Effector memory CD4-positive, alpha-beta T cell (primary cell): ENCODE measurements at regions not wholly inside any gene's neighbourhood (a gene's known extent, or its start where the extent isn't known, plus 50 kb on each side); places are given as distances from the start of the nearest gene placed in this dataset.
"Not testable (repeated sequence)": the region's sequence is repeated elsewhere in the genome, so short reads cannot be mapped to it uniquely, and the experiment has no call there.

Experiments
- DNase-seq, 3 donors: peaks; one replicate each; pipeline ENCODE4 v3.0.0-alpha.2; 2020
- H3K27ac ChIP-seq: 2 replicates; pipeline ENCODE4 v1.7.0; 2013; ENCODE audit warnings: mild to moderate bottlenecking, low read length, moderate library complexity; ENCODE audit not compliant: insufficient read depth, poor library complexity, severe bottlenecking
- H3K27me3 ChIP-seq: replicated peaks from 2 replicates; pipeline ENCODE4 v1.7.0; 2013; ENCODE audit warnings: mild to moderate bottlenecking, low read length; ENCODE audit not compliant: insufficient read depth, control insufficient read depth, poor library complexity, severe bottlenecking
- H3K36me3 ChIP-seq: 2 replicates; pipeline ENCODE4 v1.7.0; 2013; ENCODE audit warnings: mild to moderate bottlenecking, low read length, moderate library complexity; ENCODE audit not compliant: control insufficient read depth, insufficient read depth
- H3K4me1 ChIP-seq: 2 replicates; pipeline ENCODE4 v1.7.0; 2013; ENCODE audit warnings: low read length, mild to moderate bottlenecking; ENCODE audit not compliant: control insufficient read depth, insufficient read depth, poor library complexity, severe bottlenecking
- H3K4me3 ChIP-seq: 2 replicates; pipeline ENCODE4 v1.7.0; 2013; ENCODE audit warnings: low read length, low read depth, mild to moderate bottlenecking; ENCODE audit not compliant: insufficient read depth, poor library complexity, severe bottlenecking
- H3K9me3 ChIP-seq: 2 replicates; pipeline ENCODE4 v1.7.0; 2013; ENCODE audit warnings: mild to moderate bottlenecking, low read length, moderate library complexity; ENCODE audit not compliant: control insufficient read depth

DNA sequence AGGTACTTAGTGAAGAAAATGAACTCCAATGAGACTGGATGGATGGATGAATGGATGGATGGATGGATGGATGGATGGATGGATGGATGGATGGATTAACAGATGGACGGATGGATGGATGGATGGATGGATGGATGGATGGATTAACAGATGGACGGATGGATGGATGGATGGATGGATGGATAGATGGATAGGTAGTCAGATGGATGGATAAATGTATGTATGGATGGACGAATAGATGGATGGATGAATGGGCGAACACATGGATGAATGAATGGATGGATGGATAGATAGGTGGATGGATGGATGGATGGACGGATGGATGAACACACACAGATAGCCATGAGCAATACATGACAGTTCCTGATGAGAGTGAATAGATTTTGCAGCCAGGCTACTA, 589.0 kb upstream of the B3GAT1 start:
- H3K9me3 ChIP-seq, H3K4me3 ChIP-seq, H3K36me3 ChIP-seq, DNase-seq, H3K27ac ChIP-seq, H3K27me3 ChIP-seq, H3K4me1 ChIP-seq: not testable (repeated sequence)

- Histone ChIP-seq H3K36me3 (no peaks in the 10 kb centered on the region), H3K27me3 (peaks cover 3% of the 10 kb centered on the region), H3K27ac (no peak overlapping the region), H3K9me3 (no peaks in the 10 kb centered on the region), H3K4me1 (no peaks in the 10 kb centered on the region), H3K4me3 (no peak overlapping the region)
- DNase-seq, result no peak
Measured at GRCh38 chr11:134999590-134999989, 587.5 kb upstream of the B3GAT1 start.

DNA sequence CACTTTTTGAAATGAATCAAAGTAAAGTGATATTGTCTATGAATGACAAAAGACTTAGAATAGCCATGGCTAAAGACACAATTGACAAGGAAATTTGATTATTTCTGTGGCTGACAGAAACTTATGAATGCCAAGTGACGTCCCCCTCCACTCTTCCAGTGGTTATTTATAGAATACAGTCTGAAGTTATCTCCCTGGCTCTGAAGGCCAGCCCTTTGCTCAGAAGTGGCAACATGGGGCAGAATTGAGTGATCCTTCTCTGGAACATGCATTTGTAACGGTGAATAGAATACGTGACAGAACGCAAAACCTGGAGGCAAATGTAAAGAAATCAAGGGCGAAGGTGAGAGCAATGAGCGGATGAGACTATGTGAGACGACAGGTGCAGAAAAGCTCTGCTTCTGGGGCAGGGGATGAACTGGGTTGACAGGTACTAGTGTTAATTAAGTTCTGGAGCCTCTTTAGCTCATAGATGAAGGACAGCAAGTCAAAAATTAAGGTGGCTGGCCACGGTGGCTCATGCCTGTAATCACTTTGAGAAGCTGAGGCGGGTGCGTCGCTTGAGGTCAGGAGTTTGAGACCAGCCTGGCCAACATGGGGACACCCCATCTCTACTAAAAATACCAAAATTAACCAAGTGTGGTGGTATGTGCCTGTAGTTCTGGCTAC, 585.7 kb upstream of the B3GAT1 start:
- no peak for DNase-seq
- Histone ChIP-seq H3K27me3 (peaks cover 6% of the 10 kb centered on the region), H3K9me3 (no peaks in the 10 kb centered on the region), H3K36me3 (no peaks in the 10 kb centered on the region), H3K27ac (no peak overlapping the region), H3K4me3 (no peak overlapping the region), H3K4me1 (no peaks in the 10 kb centered on the region)

- Histone ChIP-seq H3K4me3 (no peak overlapping the region), H3K27me3 (peaks cover 6% of the 10 kb centered on the region), H3K36me3 (no peaks in the 10 kb centered on the region), H3K9me3 (no peaks in the 10 kb centered on the region), H3K4me1 (no peaks in the 10 kb centered on the region), H3K27ac (no peak overlapping the region)
- no peak for DNase-seq
Measured at GRCh38 chr11:134995741-134996140, 583.7 kb upstream of the B3GAT1 start.

GRCh38 chr11:134994431-134994830, 582.4 kb upstream of the B3GAT1 start:
- DNase-seq, result no peak
- H3K4me3 ChIP-seq, result no peak overlapping the region
- H3K4me1 ChIP-seq, result no peaks in the 10 kb centered on the region
- peaks cover 6% of the 10 kb centered on the region for H3K27me3 ChIP-seq
- H3K9me3 ChIP-seq, result no peaks in the 10 kb centered on the region
- H3K27ac ChIP-seq, result no peak overlapping the region
- no peaks in the 10 kb centered on the region for H3K36me3 ChIP-seq

GRCh38 chr11:134993691-134994243, 581.7 kb upstream of the B3GAT1 start:
- H3K9me3 ChIP-seq, result no peaks in the 10 kb centered on the region
- H3K4me3 ChIP-seq, result no peak overlapping the region
- H3K27me3 ChIP-seq, result peaks cover 6% of the 10 kb centered on the region
- no peak for DNase-seq
- H3K4me1 ChIP-seq, result no peaks in the 10 kb centered on the region
- no peaks in the 10 kb centered on the region for H3K36me3 ChIP-seq
- no peak overlapping the region for H3K27ac ChIP-seq

GRCh38 chr11:134992981-134993380, 580.9 kb upstream of the B3GAT1 start:
- Histone ChIP-seq H3K9me3 (no peaks in the 10 kb centered on the region), H3K36me3 (no peaks in the 10 kb centered on the region), H3K27me3 (peaks cover 6% of the 10 kb centered on the region), H3K4me3 (no peak overlapping the region), H3K27ac (no peak overlapping the region), H3K4me1 (no peaks in the 10 kb centered on the region)
- no peak for DNase-seq

GRCh38 chr11:134988495-134988894, 576.5 kb upstream of the B3GAT1 start:
- no peak for DNase-seq

GRCh38 chr11:134987822-134988221, 575.8 kb upstream of the B3GAT1 start:
- Histone ChIP-seq H3K9me3 (no peaks in the 10 kb centered on the region), H3K27ac (no peak overlapping the region), H3K27me3 (no peaks in the 10 kb centered on the region), H3K36me3 (no peaks in the 10 kb centered on the region), H3K4me1 (no peaks in the 10 kb centered on the region), H3K4me3 (no peak overlapping the region)
- no peak for DNase-seq

More at GRCh38 chr11:134988495-134988894, 576.5 kb upstream of the B3GAT1 start:
- Histone ChIP-seq H3K27ac (no peak overlapping the region), H3K4me3 (no peak overlapping the region), H3K27me3 (no peaks in the 10 kb centered on the region), H3K4me1 (no peaks in the 10 kb centered on the region), H3K36me3 (no peaks in the 10 kb centered on the region), H3K9me3 (no peaks in the 10 kb centered on the region)

- Histone ChIP-seq H3K27ac (no peak overlapping the region), H3K9me3 (no peaks in the 10 kb centered on the region), H3K27me3 (no peaks in the 10 kb centered on the region), H3K4me1 (no peaks in the 10 kb centered on the region), H3K4me3 (no peak overlapping the region), H3K36me3 (no peaks in the 10 kb centered on the region)
- no peak for DNase-seq
Measured at GRCh38 chr11:134987223-134987768, 575.3 kb upstream of the B3GAT1 start.
